KMS-11 (cell line): ENCODE measurements at regions not wholly inside any gene's neighbourhood (a gene's known extent, or its start where the extent isn't known, plus 50 kb on each side); places are given as distances from the start of the nearest gene placed in this dataset.

Experiments used
- H2AFZ ChIP-seq: fragments of 200-600 bp; sonication (generic); 2 replicates; pipeline ENCODE4 v1.6.1; 2016; ENCODE audit warnings: antibody characterized with exemption, mixed run types, low read depth
- H3K27ac ChIP-seq: fragments of 200-600 bp; sonication (generic); 2 replicates; pipeline ENCODE4 v1.6.1; 2016; ENCODE audit warnings: mild to moderate bottlenecking, mixed run types
- H3K27me3 ChIP-seq: fragments of 200-600 bp; sonication (generic); 2 replicates; pipeline ENCODE4 v1.6.1; 2017; ENCODE audit warnings: mild to moderate bottlenecking, low read depth, mixed run types, moderate library complexity; ENCODE audit not compliant: insufficient read depth
- H3K36me3 ChIP-seq: fragments of 200-600 bp; sonication (generic); 2 replicates; pipeline ENCODE4 v1.6.1; 2017; ENCODE audit warnings: mild to moderate bottlenecking, mixed run types; ENCODE audit not compliant: insufficient read depth
- H3K4me1 ChIP-seq: fragments of 200-600 bp; sonication (generic); 2 replicates; pipeline ENCODE4 v1.6.1; 2016; ENCODE audit warnings: mild to moderate bottlenecking, low read depth, mixed run types; ENCODE audit not compliant: poor library complexity, severe bottlenecking
- H3K4me2 ChIP-seq: fragments of 200-600 bp; sonication (generic); 2 replicates; pipeline ENCODE4 v1.7.0; 2016; ENCODE audit warnings: mild to moderate bottlenecking, mixed run types
- H3K4me3 ChIP-seq: fragments of 200-600 bp; sonication (generic); IDR thresholded peaks from 2 replicates; pipeline ENCODE4 v1.6.1; 2017; ENCODE audit warnings: low read depth, low read length, mixed read lengths; ENCODE audit not compliant: insufficient read depth
- H3K79me2 ChIP-seq: fragments of 200-600 bp; sonication (generic); 2 replicates; pipeline ENCODE4 v1.6.1; 2016; ENCODE audit warnings: low read depth, mixed run types; ENCODE audit not compliant: insufficient read depth
- H3K9ac ChIP-seq: fragments of 200-600 bp; sonication (generic); 2 replicates; pipeline ENCODE4 v1.6.1; 2016; ENCODE audit warnings: mild to moderate bottlenecking, mixed run types
- H4K20me1 ChIP-seq: fragments of 200-600 bp; sonication (generic); 2 replicates; pipeline ENCODE4 v1.6.1; 2016; ENCODE audit warnings: mild to moderate bottlenecking, mixed run types; ENCODE audit not compliant: insufficient read depth
- CTCF ChIP-seq: fragments of 200-600 bp; sonication (generic); conservative IDR thresholded peaks from 2 replicates; pipeline ENCODE4 v1.6.1; 2017; ENCODE audit warnings: low read depth, mild to moderate bottlenecking, antibody characterized with exemption, low read length, moderate library complexity, mixed read lengths

GRCh38 chr21:22955559-22955958, 1957.3 kb downstream of the NCAM2 start:
- no peaks in the 10 kb centered on the region for H3K4me1 ChIP-seq
- no peaks in the 10 kb centered on the region for H4K20me1 ChIP-seq
- H3K9ac ChIP-seq = no peak overlapping the region
- H3K36me3 ChIP-seq = no peaks in the 10 kb centered on the region
- H3K27ac ChIP-seq = no peak overlapping the region
- no peaks in the 10 kb centered on the region for H3K79me2 ChIP-seq
- H3K4me3 ChIP-seq = no peak overlapping the region
- H3K4me2 ChIP-seq = no peak overlapping the region
- no peak for TF ChIP-seq CTCF
- H3K27me3 ChIP-seq = no peaks in the 10 kb centered on the region
- H2AFZ ChIP-seq = no peak overlapping the region

- H3K27ac ChIP-seq = no peak overlapping the region
- H3K4me3 ChIP-seq = no peak overlapping the region
- no peak overlapping the region for H3K9ac ChIP-seq
These were observed 1963.0 kb downstream of the NCAM2 start for GRCh38 chr21:22961258-22961657.

GRCh38 chr21:22965455-22966135, 1967.4 kb downstream of the NCAM2 start:
- no peak for TF ChIP-seq CTCF
- H3K4me1 ChIP-seq = no peaks in the 10 kb centered on the region
- H3K36me3 ChIP-seq = no peaks in the 10 kb centered on the region
- no peak overlapping the region for H3K27ac ChIP-seq
- H4K20me1 ChIP-seq = no peaks in the 10 kb centered on the region
- H3K79me2 ChIP-seq = no peaks in the 10 kb centered on the region
- no peak overlapping the region for H2AFZ ChIP-seq
- no peak overlapping the region for H3K9ac ChIP-seq
- H3K4me2 ChIP-seq = no peak overlapping the region
- H3K27me3 ChIP-seq = no peaks in the 10 kb centered on the region
- H3K4me3 ChIP-seq = no peak overlapping the region

More at GRCh38 chr21:22961258-22961657, 1963.0 kb downstream of the NCAM2 start:
- H4K20me1 ChIP-seq = no peaks in the 10 kb centered on the region
- H3K27me3 ChIP-seq = no peaks in the 10 kb centered on the region
- H2AFZ ChIP-seq = no peak overlapping the region
- no peak for TF ChIP-seq CTCF
- H3K79me2 ChIP-seq = no peaks in the 10 kb centered on the region
- no peaks in the 10 kb centered on the region for H3K36me3 ChIP-seq
- H3K4me2 ChIP-seq = no peak overlapping the region
- H3K4me1 ChIP-seq = no peaks in the 10 kb centered on the region

- Histone ChIP-seq H3K9ac (no peak overlapping the region), H3K27ac (no peak overlapping the region), H4K20me1 (no peaks in the 10 kb centered on the region), H3K4me1 (no peaks in the 10 kb centered on the region), H3K27me3 (no peaks in the 10 kb centered on the region), H2AFZ (no peak overlapping the region), H3K4me2 (no peak overlapping the region), H3K4me3 (no peak overlapping the region), H3K36me3 (no peaks in the 10 kb centered on the region), H3K79me2 (no peaks in the 10 kb centered on the region)
- no peak for TF ChIP-seq CTCF
These were observed 1983.6 kb downstream of the NCAM2 start for GRCh38 chr21:22981819-22982218.
